ENCODE measurements at regions not wholly inside any gene's neighbourhood (a gene's known extent, or its start where the extent isn't known, plus 50 kb on each side); places are given as distances from the start of the nearest gene placed in this dataset.
A peak's percentile ranks its signal among the peaks of the same experiment; 100 is the strongest.
"Not testable (repeated sequence)": the region's sequence is repeated elsewhere in the genome, so short reads cannot be mapped to it uniquely, and the experiment has no call there.

DNA sequence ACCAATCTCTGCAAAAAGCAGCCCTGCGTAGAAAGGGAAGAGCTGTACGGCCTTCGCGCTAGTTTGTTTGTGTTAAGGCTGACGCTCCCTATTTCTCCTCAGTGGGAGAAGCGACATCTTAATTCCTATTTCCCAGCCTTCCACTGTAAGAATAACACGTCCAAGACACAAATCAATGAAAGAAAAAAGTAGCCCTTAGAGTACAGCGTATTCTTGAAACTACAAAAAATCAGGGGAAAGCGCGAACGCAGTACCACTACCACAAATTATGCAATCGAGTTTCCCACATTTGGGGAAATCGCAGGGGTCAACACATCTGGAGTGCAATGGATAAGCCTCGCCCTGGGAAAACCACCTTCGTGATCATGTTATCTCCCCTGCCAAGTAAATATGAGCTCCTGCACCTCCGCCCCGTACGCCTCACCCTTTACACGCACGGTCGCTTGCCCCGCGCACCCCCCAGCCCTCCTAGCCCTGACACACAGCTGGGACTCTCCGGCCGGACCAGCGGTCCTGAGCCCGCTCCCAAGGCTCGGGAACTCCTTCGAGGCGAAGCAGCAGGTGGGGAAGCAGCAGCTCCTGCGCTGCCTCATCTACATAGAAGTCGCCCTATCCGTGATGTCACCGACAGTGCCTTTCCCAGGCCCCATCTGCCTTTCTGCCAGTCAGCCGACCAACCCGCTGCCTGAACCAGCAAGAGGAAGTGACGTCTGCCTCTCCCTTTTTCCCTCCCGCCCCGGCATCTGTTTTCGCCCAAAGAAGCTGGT lies 94.7 kb downstream of the PPIAL4G start:
- DNase-seq, result peak; percentile 95
- Histone ChIP-seq H3K27me3 (no peaks in the 10 kb centered on the region), H3K36me3 (no peaks in the 10 kb centered on the region), H3K4me3 (peak overlapping the region; percentile 54), H3K9me3 (no peaks in the 10 kb centered on the region)

DNA sequence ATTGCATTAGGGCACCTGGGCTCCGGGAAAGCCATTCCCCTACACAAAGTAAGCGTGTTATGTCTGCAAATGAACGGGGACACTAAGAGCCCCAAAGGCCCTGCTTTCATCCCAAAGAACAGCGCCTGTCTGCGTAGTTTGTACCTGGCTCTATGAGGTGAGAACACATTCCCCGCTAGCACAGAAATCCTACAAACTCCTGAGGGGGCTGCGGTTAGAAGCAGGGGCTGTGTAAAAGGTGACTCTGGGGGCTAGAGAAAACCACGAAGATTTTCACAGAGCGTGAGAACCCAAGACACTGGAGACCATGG lies 95.2 kb downstream of the PPIAL4G start:
- DNase-seq, H3K9me3 ChIP-seq, H3K27me3 ChIP-seq, H3K36me3 ChIP-seq, H3K4me3 ChIP-seq: not testable (repeated sequence)

DNA sequence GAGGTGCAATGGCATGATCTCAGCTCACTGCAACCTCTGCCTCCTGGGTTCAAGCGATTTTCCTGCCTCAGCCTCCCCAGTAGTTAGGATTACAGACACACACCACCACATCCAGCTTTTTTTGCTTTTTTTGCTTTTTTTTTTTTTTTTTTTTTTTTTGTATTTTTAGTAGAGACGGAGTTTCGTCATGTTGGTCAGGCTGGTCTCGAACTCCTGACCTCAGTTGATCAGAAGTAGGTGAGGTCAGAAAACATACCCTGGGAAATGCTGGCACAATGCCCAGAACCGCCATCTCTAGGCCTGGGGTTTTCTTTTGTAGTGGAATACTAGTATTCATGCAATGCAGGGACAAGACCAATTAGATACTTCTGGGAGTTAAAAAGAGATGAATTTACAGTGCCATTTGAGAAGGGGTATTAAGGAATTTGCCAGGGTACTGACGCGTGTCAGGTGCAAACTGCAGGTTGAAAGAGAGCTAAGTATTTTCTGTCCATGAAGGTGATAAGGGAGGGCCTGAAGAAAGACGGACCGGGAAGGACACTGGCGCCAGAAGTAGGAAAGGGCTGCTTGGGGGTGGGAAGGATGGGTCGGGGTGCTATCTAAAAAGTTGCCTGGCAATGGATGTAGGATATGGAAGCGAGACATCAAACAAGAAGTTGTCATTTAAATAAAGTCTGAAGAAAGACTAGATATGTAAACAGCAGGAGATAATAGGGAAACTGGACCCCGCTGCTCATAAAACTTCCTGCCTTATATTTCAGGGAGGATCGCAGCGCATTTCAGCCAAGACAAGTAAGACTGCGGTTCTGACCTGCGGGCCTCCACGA lies 95.8 kb downstream of the PPIAL4G start:
- not testable (repeated sequence) for H3K27me3 ChIP-seq, H3K4me3 ChIP-seq, DNase-seq, H3K9me3 ChIP-seq, H3K36me3 ChIP-seq

DNA sequence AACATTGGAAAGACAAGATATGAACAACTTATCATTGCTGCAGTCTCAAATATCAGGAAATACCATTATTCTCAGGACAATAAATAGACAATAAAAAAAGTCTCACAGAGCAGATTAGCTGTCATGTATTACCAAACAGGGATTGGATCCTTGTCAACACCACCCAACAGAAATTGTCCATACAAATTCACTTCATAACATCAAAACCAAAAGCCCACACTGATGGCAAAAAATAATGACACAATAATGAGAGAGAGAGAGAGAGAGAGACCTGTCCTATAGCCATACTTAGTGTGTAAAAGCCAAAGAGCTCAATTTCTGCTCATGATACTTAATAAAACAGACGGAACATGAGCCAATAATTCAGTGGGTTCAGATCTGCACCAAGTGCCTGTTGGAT lies 96.5 kb downstream of the PPIAL4G start:
- Histone ChIP-seq H3K9me3 (no peaks in the 10 kb centered on the region), H3K4me3 (no peak overlapping the region), H3K36me3 (no peaks in the 10 kb centered on the region), H3K27me3 (no peaks in the 10 kb centered on the region)
- no peak for DNase-seq

DNA sequence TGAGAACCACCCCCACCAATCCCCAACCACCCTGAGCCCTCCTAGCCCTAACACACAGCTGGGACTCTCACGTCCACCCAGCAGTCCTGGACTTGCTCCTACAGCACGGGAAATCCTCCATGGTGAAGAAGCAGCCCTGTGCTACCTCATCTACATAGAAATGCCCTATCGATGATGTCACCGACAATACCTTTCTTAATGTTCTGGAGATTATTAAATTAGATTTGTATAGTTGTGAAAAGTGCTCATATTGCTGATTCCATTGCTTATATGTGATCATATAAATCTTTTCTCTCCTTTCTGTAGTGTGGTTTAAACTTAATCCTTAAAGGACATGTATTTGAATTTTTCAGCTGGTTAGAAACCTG lies 97.1 kb downstream of the PPIAL4G start:
- not testable (repeated sequence) for DNase-seq, H3K36me3 ChIP-seq

DNA sequence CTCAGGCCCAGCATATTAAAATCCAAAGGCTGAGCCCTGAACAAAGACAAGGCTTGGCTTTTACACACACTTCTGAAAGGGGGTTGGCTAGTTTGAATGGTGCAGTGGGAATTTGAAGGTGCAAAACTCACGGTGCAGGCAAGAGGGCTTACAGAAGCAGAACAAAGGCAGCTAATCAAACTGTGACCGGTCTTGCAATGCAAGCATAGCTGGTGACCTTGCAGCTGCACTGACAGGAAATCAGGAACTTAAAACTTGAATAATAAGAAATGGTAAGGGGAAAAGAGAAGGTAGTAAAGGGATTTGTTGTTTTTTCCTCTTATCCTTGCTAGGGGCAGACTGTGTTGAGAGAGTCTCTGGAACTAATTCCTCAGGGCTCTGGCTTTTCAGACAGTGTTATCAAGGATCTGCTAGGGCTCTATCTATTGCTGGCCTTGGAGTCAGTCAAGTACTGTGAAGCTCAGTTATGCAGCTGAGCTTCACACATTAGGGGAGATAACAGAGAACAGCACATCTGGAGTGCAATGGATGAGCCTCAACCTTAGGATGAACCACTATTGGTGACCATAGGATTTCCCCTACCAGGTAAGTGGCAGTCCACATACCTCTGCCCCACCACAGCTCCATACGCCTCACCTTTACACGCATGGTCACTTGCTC lies 97.6 kb downstream of the PPIAL4G start:
- H3K4me3 ChIP-seq, result no peak overlapping the region
- no peaks in the 10 kb centered on the region for H3K9me3 ChIP-seq
- no peaks in the 10 kb centered on the region for H3K27me3 ChIP-seq
- no peaks in the 10 kb centered on the region for H3K36me3 ChIP-seq
- no peak for DNase-seq

More for the DNA sequence above, 97.1 kb downstream of the PPIAL4G start:
- H3K4me3 ChIP-seq, H3K9me3 ChIP-seq, H3K27me3 ChIP-seq: not testable (repeated sequence)

DNA sequence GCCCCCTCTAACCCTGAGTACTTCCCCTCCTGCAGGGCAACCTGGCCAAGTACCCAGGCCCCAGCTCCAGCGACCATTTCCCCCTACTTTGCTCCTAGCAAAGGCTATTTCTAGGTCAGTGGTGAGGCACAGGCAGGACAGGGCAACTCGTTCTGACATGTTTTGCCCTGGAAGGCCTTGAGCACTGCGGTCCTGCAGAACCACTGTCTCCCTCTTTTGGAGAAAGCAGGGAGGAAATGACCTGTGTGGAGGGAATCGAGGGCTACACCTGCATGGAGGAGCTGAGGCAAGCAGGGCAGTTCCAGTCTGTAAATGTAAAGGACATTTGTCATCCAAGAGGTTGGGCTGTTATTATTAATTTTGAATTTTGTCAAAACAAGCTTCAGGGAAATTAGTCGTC lies 99.1 kb downstream of the PPIAL4G start:
- no peaks in the 10 kb centered on the region for H3K36me3 ChIP-seq
- H3K27me3 ChIP-seq, result no peaks in the 10 kb centered on the region
- H3K4me3 ChIP-seq, result no peak overlapping the region
- no peak for DNase-seq
- H3K9me3 ChIP-seq, result no peaks in the 10 kb centered on the region

DNA sequence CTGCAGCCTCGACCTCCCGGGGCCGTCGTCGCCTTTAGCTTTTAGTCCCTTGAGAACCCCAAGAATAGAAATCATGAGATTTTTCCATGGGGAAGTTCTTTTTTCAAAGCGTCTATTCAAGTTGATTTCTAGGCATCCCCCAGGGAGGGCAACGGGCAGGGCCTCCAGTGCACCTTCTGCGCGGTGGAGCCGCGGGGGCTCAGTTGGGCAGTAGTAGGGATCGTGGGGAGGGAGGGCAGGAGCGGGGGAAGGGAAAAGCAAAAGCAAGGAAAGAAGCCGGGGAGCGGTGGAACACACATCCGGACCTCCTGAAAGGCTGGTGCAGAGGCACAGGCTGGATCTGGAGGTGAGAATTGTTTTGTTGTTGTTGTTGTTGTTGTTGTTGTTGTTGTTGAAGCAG lies 103.4 kb downstream of the PPIAL4G start:
- no peaks in the 10 kb centered on the region for H3K9me3 ChIP-seq
- DNase-seq, result no peak
- no peaks in the 10 kb centered on the region for H3K27me3 ChIP-seq
- no peaks in the 10 kb centered on the region for H3K36me3 ChIP-seq
- no peak overlapping the region for H3K4me3 ChIP-seq

DNA sequence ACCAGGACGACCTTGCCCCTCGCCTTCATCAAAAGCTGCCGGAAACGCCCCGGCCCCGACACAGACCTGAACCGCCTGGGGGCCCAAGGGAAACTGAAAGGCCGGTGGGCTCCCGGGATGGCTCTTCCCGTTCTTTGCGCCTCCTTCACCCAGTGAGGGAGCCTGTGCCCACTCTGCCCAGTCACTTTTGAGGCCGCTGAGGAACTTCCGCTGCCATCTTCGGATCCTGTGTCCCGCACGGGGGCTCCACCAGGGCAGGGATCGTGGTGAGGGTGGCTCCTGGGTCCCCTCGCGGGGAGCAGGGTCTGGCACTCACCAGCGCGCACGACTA lies 104.0 kb downstream of the PPIAL4G start:
- H3K27me3 ChIP-seq, result no peaks in the 10 kb centered on the region
- H3K4me3 ChIP-seq, result no peak overlapping the region
- no peaks in the 10 kb centered on the region for H3K36me3 ChIP-seq
- H3K9me3 ChIP-seq, result no peaks in the 10 kb centered on the region
- no peak for DNase-seq

DNA sequence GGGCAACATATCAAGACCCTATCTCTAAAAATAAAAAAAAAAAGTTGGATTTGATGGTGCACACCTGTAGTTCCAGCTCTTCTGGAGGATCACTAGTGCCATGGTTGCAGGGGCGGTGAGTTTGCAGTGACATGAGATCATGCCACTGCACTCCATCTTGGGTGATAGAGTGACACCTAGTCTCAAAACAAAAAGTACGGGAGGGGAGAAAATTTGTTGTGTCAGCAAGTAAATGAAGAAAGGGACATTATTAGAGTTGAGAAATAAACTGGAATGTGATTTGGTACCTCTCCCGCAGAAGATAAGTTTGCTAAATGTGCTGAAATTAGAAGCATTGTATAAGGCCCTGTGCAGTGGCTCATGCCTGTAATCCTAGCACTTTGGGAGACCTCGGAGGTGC lies 105.1 kb downstream of the PPIAL4G start:
- H3K27me3 ChIP-seq, DNase-seq, H3K9me3 ChIP-seq, H3K4me3 ChIP-seq, H3K36me3 ChIP-seq: not testable (repeated sequence)

DNA sequence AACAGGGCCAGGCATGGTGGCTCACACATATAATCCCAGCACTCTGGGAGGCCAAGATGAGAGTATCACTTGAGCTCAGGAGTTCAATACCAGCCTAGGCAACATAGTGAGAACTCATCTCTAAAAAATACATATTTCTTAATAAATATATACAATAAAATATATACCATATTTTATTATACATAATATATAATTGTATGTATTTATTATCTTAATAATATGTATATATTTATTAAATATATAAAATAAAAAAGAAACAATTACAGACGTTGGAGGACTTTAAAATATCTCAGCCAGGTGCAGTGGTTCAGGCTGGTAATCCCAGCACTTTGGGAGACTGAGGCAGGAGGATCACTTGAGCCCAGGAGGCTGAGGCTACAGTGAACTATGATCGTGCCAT lies 106.1 kb downstream of the PPIAL4G start:
- not testable (repeated sequence) for H3K27me3 ChIP-seq, H3K4me3 ChIP-seq, H3K36me3 ChIP-seq, DNase-seq, H3K9me3 ChIP-seq

DNA sequence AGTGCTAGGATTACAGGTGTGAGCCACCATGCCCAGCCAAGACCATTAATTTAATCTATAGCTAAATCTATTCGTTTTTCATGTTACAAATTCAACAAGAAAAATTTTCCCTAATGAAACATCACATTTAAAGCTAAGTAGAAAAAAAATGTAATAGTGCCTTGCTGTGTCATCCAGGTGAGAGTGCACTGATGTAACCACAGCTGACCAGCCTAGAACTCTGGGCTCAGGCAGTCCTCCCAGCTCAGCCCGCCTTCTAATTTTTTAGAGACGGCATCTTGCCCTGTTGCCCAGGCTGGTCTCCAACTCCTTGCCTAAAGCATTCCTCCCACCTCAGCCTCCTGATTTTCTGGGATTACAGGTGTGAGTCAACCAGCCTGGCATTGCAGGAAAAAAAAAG lies 109.0 kb downstream of the PPIAL4G start:
- no peak overlapping the region for H3K4me3 ChIP-seq
- no peaks in the 10 kb centered on the region for H3K27me3 ChIP-seq
- no peaks in the 10 kb centered on the region for H3K9me3 ChIP-seq
- DNase-seq, result no peak
- no peaks in the 10 kb centered on the region for H3K36me3 ChIP-seq

DNA sequence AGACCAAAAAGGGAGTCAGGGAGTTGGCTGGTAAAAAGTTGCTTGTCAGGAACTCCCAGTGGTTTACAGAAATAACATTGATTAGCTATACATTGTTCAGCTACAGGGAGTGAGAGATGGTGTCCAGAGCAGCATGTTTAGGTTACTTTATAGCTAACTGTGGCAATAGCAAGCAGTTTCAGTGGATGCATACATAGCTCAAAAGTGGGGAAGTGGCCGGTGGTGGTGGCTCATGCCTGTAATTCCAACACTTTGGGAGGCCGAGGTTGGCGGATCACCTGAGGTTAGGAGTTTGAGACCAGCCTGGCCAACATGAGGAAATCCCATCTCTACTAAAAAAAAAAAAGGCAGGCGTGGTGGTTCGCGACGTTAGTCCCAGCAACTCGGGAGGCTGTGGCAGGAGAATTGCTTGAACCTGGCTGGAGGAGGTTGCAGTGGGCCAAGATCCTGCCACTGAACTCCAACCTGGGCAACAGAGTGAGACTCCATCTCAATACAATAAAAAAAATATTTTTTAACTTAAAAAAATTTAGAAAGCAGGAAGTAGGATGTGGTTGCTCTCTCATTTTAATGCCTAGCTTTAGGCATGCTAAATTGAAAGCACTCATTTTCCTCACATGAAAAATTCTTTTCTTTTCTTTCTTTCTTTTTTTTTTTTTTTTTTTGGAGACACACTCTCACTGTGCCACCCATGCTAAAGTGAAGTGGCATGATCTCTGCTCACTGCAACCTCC lies 109.7 kb downstream of the PPIAL4G start:
- Histone ChIP-seq H3K4me3 (no peak overlapping the region), H3K36me3 (no peaks in the 10 kb centered on the region), H3K27me3 (no peaks in the 10 kb centered on the region), H3K9me3 (no peaks in the 10 kb centered on the region)
- no peak for DNase-seq

DNA sequence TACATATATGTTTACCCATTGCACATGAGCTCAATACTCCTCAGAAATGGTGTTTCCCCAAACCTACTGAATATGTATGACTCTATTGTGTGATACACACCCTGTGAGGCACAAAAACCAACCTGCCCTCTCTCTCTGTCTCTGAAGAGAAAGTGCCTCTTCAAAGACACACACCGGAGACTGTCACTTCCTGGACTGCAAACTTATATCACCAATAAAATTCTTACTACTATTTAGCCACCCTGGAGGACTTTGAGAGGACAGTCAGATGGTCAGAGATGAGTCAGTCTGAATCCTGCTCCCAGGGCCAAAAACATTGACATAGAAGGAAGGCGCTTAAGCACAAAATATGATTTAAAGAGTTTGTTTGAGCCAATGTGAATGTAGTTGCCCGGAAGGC lies 110.4 kb downstream of the PPIAL4G start:
- H3K36me3 ChIP-seq, result no peaks in the 10 kb centered on the region
- no peaks in the 10 kb centered on the region for H3K27me3 ChIP-seq
- peak; percentile 24 for DNase-seq
- no peak overlapping the region for H3K4me3 ChIP-seq
- H3K9me3 ChIP-seq, result no peaks in the 10 kb centered on the region

DNA sequence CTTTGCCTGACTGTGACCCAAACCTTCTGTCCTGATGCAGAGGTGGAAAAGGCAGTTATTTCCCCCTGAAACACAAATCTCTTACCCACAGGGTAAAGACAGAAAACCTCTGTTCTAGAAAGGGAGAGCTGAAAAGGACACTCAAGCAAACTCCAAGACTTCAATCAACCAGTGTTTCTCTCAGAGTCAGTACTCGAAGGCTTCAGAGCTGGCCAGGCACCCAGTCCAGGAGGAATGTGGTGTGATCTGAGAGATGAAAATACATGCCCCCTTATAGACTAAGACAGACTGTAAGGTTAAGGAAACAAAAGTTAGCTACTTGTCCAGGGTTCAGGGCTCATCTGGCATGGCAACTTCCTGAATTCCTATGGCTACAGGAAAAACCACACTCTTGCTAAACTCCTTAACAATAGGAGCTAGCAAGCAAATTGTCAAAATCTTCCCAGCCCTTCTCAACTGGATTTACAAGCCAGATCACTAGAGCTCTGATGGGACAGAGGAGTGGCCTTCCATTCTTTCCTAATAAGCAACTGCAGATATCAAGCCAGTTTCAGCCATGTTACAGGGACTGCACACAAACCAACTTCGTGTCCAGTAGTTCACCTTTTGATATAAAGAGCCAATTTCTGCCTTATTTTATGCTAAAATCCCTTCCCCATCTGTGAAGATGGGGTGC lies 110.9 kb downstream of the PPIAL4G start:
- not testable (repeated sequence) for H3K27me3 ChIP-seq, DNase-seq, H3K36me3 ChIP-seq, H3K9me3 ChIP-seq, H3K4me3 ChIP-seq

DNA sequence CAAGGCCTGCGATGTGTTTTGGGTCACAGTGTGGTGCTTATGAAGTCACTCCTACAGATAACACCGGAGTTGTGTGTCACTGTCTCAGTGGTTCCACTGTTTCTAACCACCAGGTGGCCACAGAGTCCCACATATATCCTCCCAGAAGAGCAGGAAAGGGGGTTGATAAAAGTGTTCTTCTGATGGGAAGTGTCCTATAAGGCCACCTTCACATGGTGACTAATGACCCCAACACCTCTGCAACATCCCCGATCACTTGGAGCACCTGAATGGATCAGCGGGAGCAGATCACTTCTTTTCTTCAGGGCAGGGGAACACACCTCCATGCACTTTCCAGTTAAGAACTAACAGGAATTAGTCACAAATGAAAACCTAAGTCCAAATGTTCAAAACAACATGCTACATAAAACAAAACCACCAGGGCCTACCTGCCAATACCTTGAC lies 111.5 kb downstream of the PPIAL4G start:
- H3K4me3 ChIP-seq, H3K9me3 ChIP-seq, H3K27me3 ChIP-seq, H3K36me3 ChIP-seq: not testable (repeated sequence)
- DNase-seq, result peak; percentile 51

DNA sequence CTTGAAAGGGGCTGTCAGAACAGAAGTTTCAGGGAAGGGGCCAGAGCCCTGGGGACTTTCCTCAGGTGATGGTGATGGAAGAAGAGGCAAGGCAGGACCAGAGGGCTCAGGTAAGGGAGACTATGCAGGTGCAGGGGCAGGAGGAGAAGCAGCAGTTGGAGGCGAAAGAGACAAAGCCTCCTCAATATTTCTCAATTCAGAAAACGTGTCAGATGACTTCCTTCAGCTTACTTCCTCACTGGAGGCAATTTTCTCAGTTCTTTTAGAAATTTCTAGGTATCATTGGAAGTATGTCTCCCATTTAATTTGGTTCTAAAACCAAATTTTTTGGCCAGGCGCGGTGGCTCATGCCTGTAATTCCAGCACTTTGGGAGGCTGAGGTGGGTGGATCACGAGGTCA lies 112.4 kb downstream of the PPIAL4G start:
- not testable (repeated sequence) for H3K36me3 ChIP-seq, H3K27me3 ChIP-seq, H3K4me3 ChIP-seq, DNase-seq, H3K9me3 ChIP-seq
